ENCODE measurements at regions not wholly inside any gene's neighbourhood (a gene's known extent, or its start where the extent isn't known, plus 50 kb on each side); places are given as distances from the start of the nearest gene placed in this dataset.
A peak's percentile ranks its signal among the peaks of the same experiment; 100 is the strongest.

- H3K4me3 ChIP-seq (ENCODE audit: low read depth, low read length), result no peak overlapping the region
- DNase-seq (ENCODE audit: low read depth), result no peak
- no peak for TF ChIP-seq CTCF (IDR thresholded peaks at IDR 0.05; ENCODE audit: insufficient read depth, low read depth, low read length, missing control alignments)
Measured at GRCh38 chr3:115354010-115354409, 206.9 kb upstream of the ZBTB20 start.

- DNase-seq (ENCODE audit: low read depth), result no peak
- no peak for TF ChIP-seq CTCF (IDR thresholded peaks at IDR 0.05; ENCODE audit: insufficient read depth, low read depth, low read length, missing control alignments)
- no peak overlapping the region for H3K4me3 ChIP-seq (ENCODE audit: low read depth, low read length)
Measured at GRCh38 chr3:115357456-115357855, 210.4 kb upstream of the ZBTB20 start.

GRCh38 chr3:115359536-115359935 is 212.4 kb upstream of the ZBTB20 start:
- TF ChIP-seq CTCF (IDR thresholded peaks at IDR 0.05; ENCODE audit: insufficient read depth, low read depth, low read length, missing control alignments), result no peak
- peak; percentile 60 for DNase-seq (ENCODE audit: low read depth)
- H3K4me3 ChIP-seq (ENCODE audit: low read depth, low read length), result no peak overlapping the region

- TF ChIP-seq CTCF (IDR thresholded peaks at IDR 0.05; ENCODE audit: insufficient read depth, low read depth, low read length, missing control alignments), result no peak
Measured at GRCh38 chr3:115361806-115362205, 214.7 kb upstream of the ZBTB20 start.

GRCh38 chr3:115363071-115363470 is 216.0 kb upstream of the ZBTB20 start:
- no peak for DNase-seq (ENCODE audit: low read depth)
- H3K4me3 ChIP-seq (ENCODE audit: low read depth, low read length), result no peak overlapping the region
- TF ChIP-seq CTCF (IDR thresholded peaks at IDR 0.05; ENCODE audit: insufficient read depth, low read depth, low read length, missing control alignments), result no peak

More at GRCh38 chr3:115361806-115362205, 214.7 kb upstream of the ZBTB20 start:
- no peak for DNase-seq (ENCODE audit: low read depth)
- no peak overlapping the region for H3K4me3 ChIP-seq (ENCODE audit: low read depth, low read length)

GRCh38 chr3:115369021-115369420 is 221.9 kb upstream of the ZBTB20 start:
- no peak for TF ChIP-seq CTCF (IDR thresholded peaks at IDR 0.05; ENCODE audit: insufficient read depth, low read depth, low read length, missing control alignments)
- no peak for DNase-seq (ENCODE audit: low read depth)
- no peak overlapping the region for H3K4me3 ChIP-seq (ENCODE audit: low read depth, low read length)

- no peak for TF ChIP-seq CTCF (IDR thresholded peaks at IDR 0.05; ENCODE audit: insufficient read depth, low read depth, low read length, missing control alignments)
- no peak for DNase-seq (ENCODE audit: low read depth)
- no peak overlapping the region for H3K4me3 ChIP-seq (ENCODE audit: low read depth, low read length)
Measured at GRCh38 chr3:115375362-115375761, 228.3 kb upstream of the ZBTB20 start.

All from GM12865 (cell line).